Gastroesophageal sphincter (tissue), 4 donors: ENCODE measurements at regions not wholly inside any gene's neighbourhood (a gene's known extent, or its start where the extent isn't known, plus 50 kb on each side); places are given as distances from the start of the nearest gene placed in this dataset.

Experiments used
- ATAC-seq: fragments of 150-250 bp; one replicate; pipeline ENCODE4 v1.9.1; 2016; ENCODE audit warnings: mild to moderate bottlenecking, moderate library complexity
- H3K27ac ChIP-seq, 4 donors: fragments of 200-600 bp; sonication (generic) in 3 of 4; 1 replicate in 3 of 4; 2 replicates in 1 of 4; pipeline ENCODE4 v1.5.1; 2016 to 2019
- H3K27me3 ChIP-seq: fragments of 200-600 bp; sonication (generic); one replicate; pipeline ENCODE4 v1.5.1; 2019
- H3K36me3 ChIP-seq, 2 donors: fragments of 200-600 bp; sonication (generic); one replicate each; pipeline ENCODE4 v1.5.1; 2019; ENCODE audit warnings: control low read depth in 1 of 2
- H3K4me1 ChIP-seq, 3 donors: fragments of 200-600 bp; sonication (generic); 1 replicate in 2 of 3; 2 replicates in 1 of 3; pipeline ENCODE4 v1.5.1; 2016 to 2019; ENCODE audit warnings: control low read depth in 2 of 3
- H3K4me3 ChIP-seq, 2 donors: fragments of 200-600 bp; sonication (generic); one replicate each; pipeline ENCODE4 v1.5.1; 2019; ENCODE audit warnings: mild to moderate bottlenecking in 1 of 2, moderate library complexity in 1 of 2
- H3K9me3 ChIP-seq, 3 donors: fragments of 200-600 bp; sonication (generic); one replicate each; pipeline ENCODE4 v1.5.1; 2017 to 2019; ENCODE audit warnings: control low read depth in 2 of 3
- EP300 ChIP-seq: sonication (generic); formaldehyde crosslinking; IDR thresholded peaks from one replicate; pipeline ENCODE4 v1.6.1; 2017; ENCODE audit warnings: antibody characterized with exemption, mild to moderate bottlenecking
- POLR2A ChIP-seq, 2 donors: fragments of 450-650 bp; IDR thresholded peaks; one replicate each; pipeline ENCODE4 v1.6.1; 2017; ENCODE audit warnings: antibody characterized with exemption in 2 of 2, mild to moderate bottlenecking in 2 of 2, moderate library complexity in 1 of 2
- POLR2AphosphoS5 ChIP-seq: sonication (generic); formaldehyde crosslinking; IDR thresholded peaks from one replicate; pipeline ENCODE4 v1.6.1; 2017; ENCODE audit warnings: antibody characterized with exemption
- WGBS, 2 donors: methylation state at CpG; one replicate each; pipeline ENCODE4 v1.1.5; 2018; ENCODE audit warnings: low coverage in 1 of 2; 5-methylcytosine and 5-hydroxymethylcytosine counted together
- TF ChIP-seq, protein P1 (sequence below), 4 experiments: fragments of 200-600 bp in 2 of 4; fragments of 450-650 bp in 2 of 4; sonication (generic) in 1 of 4; IDR thresholded peaks; one replicate each; pipeline ENCODE4 v1.5.1; 2017 to 2019; ENCODE audit warnings: antibody characterized with exemption in 4 of 4, mild to moderate bottlenecking in 2 of 4, moderate library complexity in 2 of 4

- no peak overlapping the region for H3K27ac ChIP-seq
- WGBS, 2 donors = 91 to 97% methylated on average over 4 of the region's 4 CpGs
- H3K4me1 ChIP-seq = peaks cover 2 to 30% (median 11%) of the 10 kb centered on the region in 3 donors
These were observed 121.7 kb upstream of the ANKRD55 start for GRCh38 chr5:56354836-56355235.

DNA sequence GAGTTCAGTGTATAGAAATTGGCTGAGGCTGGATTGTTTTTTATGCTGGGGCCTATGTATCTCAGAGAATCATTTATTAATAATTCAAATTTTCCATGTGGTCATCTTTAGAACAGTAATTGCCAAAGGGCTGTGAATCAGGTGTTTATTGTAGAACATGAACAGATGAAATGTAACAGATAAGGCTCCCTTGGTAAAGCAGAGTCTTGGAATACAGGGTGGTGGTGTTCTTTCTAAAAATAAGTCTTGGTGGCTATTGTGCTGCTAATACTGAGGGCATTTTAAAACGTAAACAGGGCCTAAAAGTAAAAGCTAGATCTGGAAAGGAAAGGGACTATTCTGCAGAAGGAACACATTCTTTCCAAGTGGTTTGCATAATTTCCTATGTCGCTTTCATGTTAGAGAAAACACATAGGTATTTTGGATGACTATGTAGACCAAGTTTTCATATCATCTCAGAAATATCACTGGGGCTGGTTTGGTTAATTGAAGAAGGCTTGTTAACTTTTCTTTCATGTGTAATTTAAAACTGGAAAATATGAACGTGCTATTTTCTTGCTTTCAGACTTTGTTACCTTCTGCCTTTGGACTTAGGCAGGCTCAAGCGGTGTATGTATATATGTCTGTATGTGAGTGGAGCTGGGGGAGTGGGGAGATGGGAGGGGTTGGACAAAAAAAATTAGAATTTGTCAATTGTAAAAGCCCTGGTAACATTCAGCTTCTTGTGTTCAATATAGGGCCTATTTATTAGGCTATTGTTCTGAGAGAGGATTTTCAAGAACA, 119.9 kb upstream of the ANKRD55 start:
- Histone ChIP-seq H3K4me1 (peaks cover 0 to 19% (median 11%) of the 10 kb centered on the region in 3 donors), H3K4me3 (no peak overlapping the region), H3K9me3 (no peaks in the 10 kb centered on the region), H3K27ac (peak overlapping the region in 1 of 4 donors; percentile 32), H3K27me3 (no peaks in the 10 kb centered on the region), H3K36me3 (no peaks in the 10 kb centered on the region)
- TF ChIP-seq EP300 = no peak
- no peak for TF ChIP-seq POLR2AphosphoS5
- TF ChIP-seq, protein P1, sequence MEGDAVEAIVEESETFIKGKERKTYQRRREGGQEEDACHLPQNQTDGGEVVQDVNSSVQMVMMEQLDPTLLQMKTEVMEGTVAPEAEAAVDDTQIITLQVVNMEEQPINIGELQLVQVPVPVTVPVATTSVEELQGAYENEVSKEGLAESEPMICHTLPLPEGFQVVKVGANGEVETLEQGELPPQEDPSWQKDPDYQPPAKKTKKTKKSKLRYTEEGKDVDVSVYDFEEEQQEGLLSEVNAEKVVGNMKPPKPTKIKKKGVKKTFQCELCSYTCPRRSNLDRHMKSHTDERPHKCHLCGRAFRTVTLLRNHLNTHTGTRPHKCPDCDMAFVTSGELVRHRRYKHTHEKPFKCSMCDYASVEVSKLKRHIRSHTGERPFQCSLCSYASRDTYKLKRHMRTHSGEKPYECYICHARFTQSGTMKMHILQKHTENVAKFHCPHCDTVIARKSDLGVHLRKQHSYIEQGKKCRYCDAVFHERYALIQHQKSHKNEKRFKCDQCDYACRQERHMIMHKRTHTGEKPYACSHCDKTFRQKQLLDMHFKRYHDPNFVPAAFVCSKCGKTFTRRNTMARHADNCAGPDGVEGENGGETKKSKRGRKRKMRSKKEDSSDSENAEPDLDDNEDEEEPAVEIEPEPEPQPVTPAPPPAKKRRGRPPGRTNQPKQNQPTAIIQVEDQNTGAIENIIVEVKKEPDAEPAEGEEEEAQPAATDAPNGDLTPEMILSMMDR (IDR thresholded peaks at IDR 0.05) = no peak
- TF ChIP-seq POLR2A (IDR thresholded peaks at IDR 0.05) = no peak
- no peak for ATAC-seq
- WGBS, 2 donors = 66 to 81% methylated on average over 4 of the region's 4 CpGs

More at GRCh38 chr5:56354836-56355235, 121.7 kb upstream of the ANKRD55 start:
- TF ChIP-seq, protein P1 (IDR thresholded peaks at IDR 0.05) = no peak
- TF ChIP-seq POLR2AphosphoS5 = no peak
- no peak for TF ChIP-seq EP300
- no peak for TF ChIP-seq POLR2A (IDR thresholded peaks at IDR 0.05)
- Histone ChIP-seq H3K4me3 (no peak overlapping the region), H3K36me3 (no peaks in the 10 kb centered on the region), H3K9me3 (no peaks in the 10 kb centered on the region), H3K27me3 (no peaks in the 10 kb centered on the region)
- no peak for ATAC-seq

GRCh38 chr5:56350597-56351170, 117.6 kb upstream of the ANKRD55 start:
- Histone ChIP-seq H3K27me3 (no peaks in the 10 kb centered on the region), H3K36me3 (no peaks in the 10 kb centered on the region), H3K27ac (peak overlapping the region in 3 of 4 donors; percentile 32 to 41 (median 40)), H3K4me3 (no peak overlapping the region), H3K4me1 (peaks cover 0 to 12% (median 8%) of the 10 kb centered on the region in 3 donors), H3K9me3 (no peaks in the 10 kb centered on the region)
- ATAC-seq = peak; percentile 93
- 22 to 24% methylated on average over 1 to 4 of the region's 5 CpGs for WGBS, 2 donors
- TF ChIP-seq POLR2AphosphoS5 = peak; percentile 29
- TF ChIP-seq, protein P1 (IDR thresholded peaks at IDR 0.05) = no peak

GRCh38 chr5:56350011-56350596, 117.0 kb upstream of the ANKRD55 start:
- Histone ChIP-seq H3K4me3 (no peak overlapping the region), H3K27ac (peak overlapping the region in 1 of 4 donors; percentile 14), H3K27me3 (no peaks in the 10 kb centered on the region), H3K9me3 (no peaks in the 10 kb centered on the region), H3K4me1 (peaks cover 0 to 12% (median 8%) of the 10 kb centered on the region in 3 donors), H3K36me3 (no peaks in the 10 kb centered on the region)
- no peak for ATAC-seq
- TF ChIP-seq POLR2A (IDR thresholded peaks at IDR 0.05) (no peak), EP300 (no peak), POLR2AphosphoS5 (no peak)
- TF ChIP-seq, protein P1 (IDR thresholded peaks at IDR 0.05) = no peak
- WGBS, 2 donors = 41 to 45% methylated on average over 3 of the region's 3 CpGs
